Activated CD4-positive, alpha-beta T cell treated with anti-CD3 and anti-CD28 coated beads, Interleukin-2, Interleukin-4, amounts not matched to agents 100 ng/mL and 50 ng/mL, durations not matched to agents 16 hours and 8 hours (primary cell): ENCODE measurements at regions not wholly inside any gene's neighbourhood (a gene's known extent, or its start where the extent isn't known, plus 50 kb on each side); places are given as distances from the start of the nearest gene placed in this dataset.

ENCODE experiments used
- DNase-seq: peaks from one replicate; pipeline ENCODE4 v3.0.0-alpha.2; 2020; ENCODE audit warnings: low spot score

DNA sequence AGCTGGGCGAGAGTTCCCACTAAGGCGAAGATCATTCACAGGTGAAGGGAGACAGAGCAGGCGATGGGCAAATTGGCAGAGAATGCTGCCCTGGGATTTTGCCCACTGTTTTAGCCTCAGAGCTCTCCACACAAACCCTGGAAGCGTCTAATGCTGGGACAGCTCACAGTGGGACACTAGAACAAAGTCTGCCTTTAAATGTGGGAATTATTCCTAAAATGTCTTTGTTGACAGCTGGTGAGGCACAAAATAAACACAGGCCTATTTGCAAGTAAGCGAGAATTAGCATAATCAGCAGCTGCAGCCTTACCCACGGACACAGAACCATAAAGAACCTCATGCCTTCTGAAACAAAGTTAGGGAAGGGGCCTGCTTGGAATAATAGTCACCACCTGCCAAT, 824.5 kb downstream of the AACS start:
- no peak for DNase-seq

GRCh38 chr12:125890366-125890905, 825.2 kb downstream of the AACS start:
- no peak for DNase-seq

DNA sequence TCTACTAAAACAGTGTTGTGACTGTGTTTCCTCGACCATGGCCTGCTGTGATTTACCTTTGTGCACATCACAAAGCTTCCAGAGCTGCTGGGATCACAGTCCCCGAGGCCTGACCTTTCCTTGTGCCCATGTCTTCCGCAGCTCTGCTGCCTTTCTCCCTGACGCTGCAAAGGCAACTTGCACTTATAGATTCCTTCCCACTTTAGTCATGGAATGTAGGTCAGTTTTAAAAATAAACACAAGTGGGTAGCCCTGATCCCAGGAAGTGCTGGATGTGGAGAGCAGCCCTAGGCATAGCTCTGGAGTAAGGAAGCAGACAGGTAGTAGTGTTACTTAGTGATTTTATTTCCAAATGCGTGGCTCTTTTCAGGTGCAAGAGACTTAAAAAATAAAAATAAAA, 825.7 kb downstream of the AACS start:
- no peak for DNase-seq

DNA sequence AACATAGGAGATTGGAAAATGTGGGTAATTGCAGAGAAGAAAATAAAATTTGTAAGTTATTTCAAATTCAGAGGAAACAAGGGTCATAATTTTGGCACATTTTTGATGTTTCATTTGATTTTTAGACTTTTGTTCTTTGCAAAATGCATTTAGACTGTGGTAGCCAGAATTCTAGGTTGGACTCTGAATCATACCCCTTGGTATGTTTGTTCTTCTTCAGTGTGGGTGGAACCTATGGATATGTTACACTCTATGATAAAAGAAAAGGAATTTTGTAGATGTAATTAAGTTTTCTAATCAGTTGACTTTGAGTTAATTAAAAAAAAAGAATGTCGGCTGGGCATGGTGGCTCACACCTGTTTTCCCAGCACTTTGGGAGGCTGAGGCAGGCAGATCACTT, 827.0 kb downstream of the AACS start:
- DNase-seq = no peak

DNA sequence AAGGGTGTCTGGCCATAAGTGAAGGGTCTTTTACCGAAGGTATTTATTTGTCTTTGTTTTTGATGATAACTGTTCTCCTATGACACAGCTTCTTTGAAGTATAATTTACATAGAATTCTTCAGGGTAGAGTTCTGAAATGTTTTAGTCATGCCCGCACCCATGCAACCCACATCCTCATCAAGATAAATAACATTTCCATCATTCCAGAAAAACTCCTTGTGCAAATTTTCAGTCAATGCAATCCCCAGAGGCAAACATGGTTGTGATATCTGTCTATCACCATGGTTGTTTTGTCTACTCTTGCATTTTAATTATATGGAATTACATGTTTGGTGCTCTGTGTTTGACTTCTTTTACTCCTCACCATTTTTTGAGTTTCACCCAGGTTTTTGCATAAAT, 837.8 kb downstream of the AACS start:
- no peak for DNase-seq

GRCh38 chr12:125907351-125907750, 842.1 kb downstream of the AACS start:
- DNase-seq = no peak

DNA sequence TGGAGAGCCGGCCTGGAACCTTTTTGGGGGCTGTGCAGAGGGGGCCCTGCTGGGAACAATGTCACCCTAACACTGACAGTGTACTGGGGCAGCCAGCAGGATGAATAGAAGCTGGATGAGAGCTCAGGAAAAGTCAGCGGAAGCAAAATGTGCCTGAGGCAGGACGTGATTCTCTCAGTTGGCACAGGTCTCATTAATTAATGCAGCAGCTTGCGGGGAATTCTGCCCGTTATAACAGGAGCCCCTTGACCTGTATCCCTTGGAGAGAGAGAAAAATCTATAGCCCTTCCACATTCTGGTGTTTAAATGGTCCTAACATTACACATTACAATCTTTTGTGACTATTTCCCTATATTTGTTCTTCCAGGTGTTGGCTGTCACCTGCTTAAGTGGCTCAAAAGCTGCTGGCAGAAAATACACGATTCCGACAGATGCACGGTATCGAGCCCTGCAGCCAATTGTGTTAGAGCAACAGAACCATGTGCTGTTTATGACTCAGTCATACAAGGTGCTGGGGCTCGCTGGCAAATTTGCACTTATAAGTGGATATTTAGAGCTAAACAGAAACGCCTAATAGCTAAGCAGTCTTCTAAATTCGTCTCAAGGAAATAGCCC, 854.7 kb downstream of the AACS start:
- DNase-seq = no peak

DNA sequence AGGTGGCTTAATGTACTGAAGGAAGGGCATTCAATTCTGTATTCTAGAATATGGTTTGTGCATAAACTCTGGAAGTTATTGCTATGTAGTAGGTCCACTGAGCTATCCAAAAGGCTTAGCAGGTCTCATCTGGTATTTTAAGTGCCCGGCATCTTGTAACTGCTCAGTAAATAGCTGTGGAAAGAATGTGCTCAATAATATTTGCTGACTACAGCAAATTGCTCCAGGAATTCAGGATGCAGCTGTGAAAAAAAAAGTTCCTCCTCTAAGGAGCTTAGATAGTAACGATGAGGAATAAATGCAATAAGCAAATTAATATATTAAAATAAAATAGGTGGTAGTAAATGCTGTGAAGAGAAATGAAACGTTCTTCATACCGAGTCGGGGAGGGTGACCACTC, 857.1 kb downstream of the AACS start:
- DNase-seq = no peak

- no peak for DNase-seq
Measured at GRCh38 chr12:125936502-125936901, 871.3 kb downstream of the AACS start.

DNA sequence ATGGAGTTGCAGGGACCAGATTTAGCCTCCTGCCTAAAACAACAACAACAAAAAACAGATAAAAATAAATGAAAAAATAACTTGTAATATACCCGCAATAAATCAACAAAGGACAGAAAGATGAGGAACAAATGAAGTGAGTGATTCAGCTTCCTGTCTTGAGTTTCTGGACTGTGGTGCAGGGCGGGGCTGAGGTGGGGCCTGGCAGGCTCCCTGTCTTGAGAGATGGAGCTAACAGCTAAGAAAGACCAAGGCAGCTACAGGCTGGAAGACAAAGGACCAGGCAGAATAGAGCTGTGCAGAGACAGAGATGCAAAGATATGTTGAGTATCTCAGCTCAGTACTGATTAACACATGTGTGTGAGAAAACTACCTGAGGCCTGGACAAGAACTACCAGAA, 879.2 kb downstream of the AACS start:
- no peak for DNase-seq

DNA sequence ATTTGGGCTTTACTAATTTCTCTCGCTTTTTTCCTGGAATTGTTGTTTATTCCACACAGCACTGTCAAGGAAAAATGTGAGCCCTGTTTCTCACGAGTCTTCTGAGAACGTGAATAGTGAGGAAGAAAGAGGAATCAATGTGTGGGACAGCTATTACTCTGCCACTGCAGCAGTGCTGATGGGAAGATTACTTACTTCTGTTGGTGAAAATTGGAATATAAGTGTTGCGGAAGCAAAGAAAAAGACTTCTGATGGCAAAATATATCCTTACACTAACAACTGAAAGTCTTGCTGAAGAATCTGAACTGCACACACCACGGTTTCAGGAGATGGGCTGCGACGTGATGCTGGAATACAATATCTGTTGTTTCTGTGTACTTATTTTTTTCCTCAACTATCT, 884.2 kb downstream of the AACS start:
- no peak for DNase-seq

- no peak for DNase-seq
Measured at GRCh38 chr12:125954362-125954761, 889.1 kb downstream of the AACS start.

GRCh38 chr12:125956186-125956585, 891.0 kb downstream of the AACS start:
- DNase-seq = no peak

GRCh38 chr12:125966641-125967040, 901.4 kb downstream of the AACS start:
- no peak for DNase-seq

DNA sequence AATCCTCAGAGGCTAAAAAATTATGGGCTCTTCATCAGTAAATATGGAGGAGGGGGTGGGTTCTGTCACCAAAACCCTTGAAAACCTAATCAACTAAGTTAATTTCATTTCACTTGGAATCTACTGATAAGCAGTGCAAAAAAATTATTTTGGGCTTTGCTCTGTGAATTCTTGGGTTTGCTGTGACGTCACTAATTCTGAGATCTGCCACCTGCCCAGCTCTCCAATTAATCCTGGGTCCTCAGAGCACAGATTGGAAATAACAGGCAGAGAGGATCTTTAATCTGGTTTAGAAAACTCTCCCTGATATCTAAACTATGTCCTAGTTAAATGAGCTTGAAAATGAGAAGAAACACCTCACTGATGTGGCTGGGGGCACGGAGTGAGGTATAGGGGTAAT, 903.2 kb downstream of the AACS start:
- DNase-seq = no peak

GRCh38 chr12:125971981-125972380, 906.7 kb downstream of the AACS start:
- no peak for DNase-seq

- DNase-seq = no peak
Measured at GRCh38 chr12:125978286-125978685, 913.1 kb downstream of the AACS start.

- no peak for DNase-seq
Measured at GRCh38 chr12:125981610-125982253, 916.5 kb downstream of the AACS start.

DNA sequence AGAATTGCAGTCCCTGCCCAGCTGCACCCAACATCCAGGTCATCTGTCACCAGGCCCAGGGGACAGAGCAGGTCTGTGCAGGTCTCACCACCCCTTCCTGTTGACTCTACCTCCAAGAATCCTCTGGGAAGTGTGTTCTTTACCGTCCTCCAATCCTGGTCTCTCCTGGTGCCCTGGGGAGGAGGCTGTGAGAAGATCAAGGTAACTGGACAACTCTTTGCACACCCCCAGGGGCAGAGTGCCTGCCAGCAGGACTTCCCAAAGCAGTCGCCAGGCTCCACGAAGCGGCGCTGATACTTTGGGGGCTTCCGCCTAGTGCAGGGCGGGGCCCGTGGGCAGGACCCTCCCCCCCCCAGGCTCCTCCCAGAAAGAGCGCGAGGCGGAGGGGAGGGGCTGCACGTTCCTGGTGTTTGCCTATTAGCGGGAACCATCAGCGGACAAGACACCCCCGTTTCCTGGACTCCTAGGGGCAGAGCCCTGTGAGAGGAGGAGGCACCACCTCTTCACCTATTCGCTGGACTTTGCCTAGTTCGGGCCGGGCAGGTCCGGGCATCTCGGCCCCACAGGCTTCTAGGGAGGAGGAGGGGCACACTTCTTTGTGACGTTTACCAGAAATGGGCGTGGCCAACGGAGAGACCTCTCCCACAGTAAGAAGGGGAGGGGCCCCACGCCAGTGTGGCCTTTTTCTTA, 918.0 kb downstream of the AACS start:
- no peak for DNase-seq

DNA sequence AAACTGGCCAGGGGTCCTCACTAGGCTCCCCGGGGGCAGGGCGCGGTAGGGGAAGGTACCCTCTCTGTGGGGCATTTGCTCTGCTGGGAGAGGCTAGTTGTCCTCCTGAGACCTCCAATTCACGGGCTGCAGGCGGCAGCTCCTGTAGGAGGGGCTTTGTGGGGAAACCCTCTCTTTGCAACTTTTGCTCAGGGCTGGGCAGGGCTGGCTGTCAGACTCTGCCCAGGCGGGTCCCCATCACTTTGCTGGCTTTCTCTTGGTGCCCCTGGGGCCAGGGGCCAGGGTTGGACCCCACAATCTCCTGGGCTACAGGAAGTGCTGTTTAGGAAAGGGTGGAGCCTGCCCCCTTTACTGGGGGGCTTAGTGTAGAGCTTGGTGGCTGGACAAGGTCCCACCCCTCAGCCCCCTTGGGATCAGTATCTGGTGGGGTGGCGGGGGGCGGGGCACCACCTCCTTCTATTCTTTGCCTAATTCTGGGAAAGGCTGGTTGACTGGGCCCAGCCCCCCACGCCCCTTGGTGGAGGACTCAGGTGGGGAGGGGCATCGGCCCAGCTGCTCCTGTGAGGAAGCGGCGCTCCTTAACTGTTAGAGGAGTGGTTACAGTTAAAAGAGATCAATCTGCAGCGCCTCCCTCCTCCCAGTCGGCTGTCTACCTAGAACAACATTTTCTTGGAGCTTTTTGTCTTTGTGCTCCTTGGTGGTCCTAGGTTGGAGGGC, 918.7 kb downstream of the AACS start:
- no peak for DNase-seq

- no peak for DNase-seq
Measured at GRCh38 chr12:125988545-125988944, 923.3 kb downstream of the AACS start.

DNA sequence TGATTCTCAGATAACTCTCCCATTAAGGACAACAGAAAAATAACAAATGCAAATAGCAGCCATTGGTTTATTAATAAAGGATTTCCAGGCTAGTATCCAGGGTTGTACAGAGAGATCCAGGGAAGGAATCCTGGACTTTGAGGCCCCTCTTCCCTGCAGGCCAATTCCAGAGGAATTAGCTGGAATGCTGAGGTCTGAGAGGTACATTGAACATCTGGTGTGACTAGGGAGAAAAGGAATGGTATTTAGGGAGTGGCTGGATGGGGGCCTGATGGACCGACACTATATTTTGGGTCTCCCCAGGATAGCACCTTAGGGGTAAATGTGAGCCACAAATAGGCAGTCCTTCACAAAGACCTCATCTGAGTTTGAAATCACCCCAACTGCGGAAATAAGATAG, 924.5 kb downstream of the AACS start:
- DNase-seq = no peak

DNA sequence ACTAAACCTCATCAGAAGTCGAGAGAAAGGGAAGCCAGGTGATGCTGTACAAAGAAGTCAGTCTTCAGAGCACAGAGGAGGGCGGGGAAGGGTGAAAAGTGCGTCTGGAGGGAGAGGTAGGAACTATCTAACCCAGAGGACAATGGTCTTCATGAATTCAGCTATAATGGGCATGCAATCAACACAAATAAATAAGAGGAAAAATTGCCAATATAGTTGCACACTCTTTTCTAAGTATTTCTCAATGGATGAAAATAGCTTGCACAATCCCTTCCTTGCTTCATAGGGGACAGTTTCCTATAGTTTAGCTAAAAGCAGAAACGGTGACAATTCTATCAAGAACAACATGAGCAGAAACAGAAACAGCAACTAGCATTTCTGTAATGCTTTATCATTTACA, 931.2 kb downstream of the AACS start:
- DNase-seq = no peak
